GM19468 (cell line): ENCODE measurements at regions not wholly inside any gene's neighbourhood (a gene's known extent, or its start where the extent isn't known, plus 50 kb on each side); places are given as distances from the start of the nearest gene placed in this dataset.

Experiments used
- ATAC-seq: cut with Tn5 transposase; IDR thresholded peaks from one replicate; pipeline ENCODE4 v1.9.1; 2021; ENCODE audit warnings: mild to moderate bottlenecking, moderate library complexity, moderate number of reproducible peaks; ENCODE audit not compliant: unreplicated experiment; ENCODE audit errors: extremely low read depth

DNA sequence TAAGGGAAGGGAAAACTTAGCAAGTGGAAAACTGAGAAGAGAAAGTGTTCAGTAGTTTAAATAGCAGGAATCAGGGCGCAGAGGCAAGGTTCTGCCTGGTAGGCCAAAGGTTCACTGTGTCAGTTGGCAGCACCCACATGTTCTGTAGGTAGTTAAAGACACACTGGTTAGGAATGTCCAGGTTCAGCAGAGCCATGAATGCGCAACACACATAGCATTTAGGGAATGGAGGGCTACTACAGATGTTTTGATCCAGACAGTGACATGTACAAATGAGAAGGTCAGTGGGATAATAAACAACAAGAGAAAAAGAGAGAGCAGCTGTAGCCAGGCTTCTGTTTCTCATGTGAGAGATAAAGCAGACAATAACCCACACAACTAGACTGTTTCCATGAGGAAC lies 56.2 kb upstream of the ARHGAP42 start:
- no peak for ATAC-seq

DNA sequence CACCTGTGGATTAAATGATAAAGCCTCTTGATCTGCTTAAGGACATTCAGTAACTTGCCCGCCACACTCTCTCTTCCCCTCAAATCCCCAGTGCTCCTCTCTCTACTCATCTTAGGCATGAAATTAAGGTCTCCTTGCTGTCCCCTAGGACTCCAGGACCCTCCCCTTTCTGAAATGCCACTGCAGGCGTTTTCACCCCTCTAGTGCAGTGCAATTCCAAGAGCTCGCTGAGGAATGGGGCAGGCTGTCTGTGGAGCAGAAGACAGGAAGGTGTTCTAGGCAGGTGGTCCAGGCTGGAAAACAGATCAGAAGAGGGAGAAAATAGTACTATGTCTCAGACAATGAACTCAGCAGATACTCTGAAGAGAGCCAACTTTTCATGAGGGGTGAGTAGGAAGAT lies 55.8 kb upstream of the ARHGAP42 start:
- no peak for ATAC-seq

DNA sequence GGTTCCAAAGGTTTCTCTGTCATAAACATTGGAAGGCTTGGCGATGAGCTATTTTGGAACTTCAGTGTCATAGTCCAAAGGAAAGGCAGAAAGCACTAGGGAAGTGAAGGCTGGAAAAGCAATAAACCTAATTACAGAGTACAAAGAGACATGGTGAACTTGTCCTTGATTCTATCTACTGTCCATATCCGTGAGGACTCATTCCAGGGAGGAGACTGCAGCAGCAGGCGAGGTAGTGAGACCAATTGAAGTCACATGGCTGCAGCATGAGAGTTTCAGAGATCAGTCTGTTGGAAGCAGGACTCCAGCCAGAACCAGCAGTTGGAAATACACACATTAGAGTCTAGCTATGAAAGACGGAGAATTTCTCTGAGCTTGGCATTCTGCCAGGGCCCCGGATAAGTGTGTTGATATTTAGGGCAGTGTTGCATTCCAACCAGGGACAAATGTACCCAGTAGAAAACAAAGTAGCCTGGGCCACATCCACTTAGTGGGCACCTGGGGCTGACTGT lies 54.1 kb upstream of the ARHGAP42 start:
- no peak for ATAC-seq

DNA sequence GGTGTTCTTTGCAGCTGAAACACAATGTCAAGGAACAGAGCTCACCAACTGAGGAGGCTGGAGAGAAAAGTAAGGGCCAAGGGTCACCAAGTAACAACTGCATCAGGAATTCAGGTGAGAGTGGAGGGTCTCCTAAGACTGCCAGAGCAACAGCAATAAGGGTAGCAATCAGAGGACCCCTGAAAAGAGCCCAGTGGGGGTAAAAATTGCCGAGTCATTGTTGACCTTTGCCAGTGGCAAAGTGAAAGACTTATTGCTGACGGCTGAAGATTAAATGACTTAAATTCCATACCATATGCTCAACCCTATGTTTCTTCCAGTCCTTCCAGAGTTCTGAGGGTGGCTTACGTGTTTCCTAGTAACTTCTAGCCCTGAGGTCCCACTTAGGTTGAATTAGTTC lies 51.9 kb upstream of the ARHGAP42 start:
- no peak for ATAC-seq

DNA sequence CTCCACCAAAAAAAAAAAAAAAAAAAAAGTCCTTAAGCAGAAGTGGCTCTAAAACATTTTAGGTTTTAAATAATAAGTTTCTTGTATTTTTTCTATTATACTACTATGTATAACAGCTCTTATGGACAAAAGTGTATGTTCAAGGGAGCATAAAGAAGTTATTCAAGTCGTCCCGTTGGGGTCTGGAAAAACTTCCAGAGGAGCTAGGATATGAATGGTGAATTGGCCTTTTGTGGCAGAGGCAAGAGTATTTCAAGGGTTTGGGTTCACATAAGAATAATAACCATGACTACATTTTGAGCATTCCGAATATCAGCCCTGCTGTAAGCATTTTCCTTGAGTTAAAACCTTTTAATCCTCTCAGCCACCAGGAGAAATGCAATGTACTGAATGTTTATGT lies 50.6 kb upstream of the ARHGAP42 start:
- no peak for ATAC-seq
